Esophagus muscularis mucosa (tissue), 4 donors: ENCODE measurements at regions not wholly inside any gene's neighbourhood (a gene's known extent, or its start where the extent isn't known, plus 50 kb on each side); places are given as distances from the start of the nearest gene placed in this dataset.

Experiments used
- DNase-seq: peaks from one replicate; pipeline ENCODE4 v3.0.0-alpha.2; 2017; ENCODE audit errors: extremely low spot score
- H3K27ac ChIP-seq, 4 donors: fragments of 200-600 bp; sonication (generic); replicated peaks in 1 of 4; 1 replicate in 3 of 4; 2 replicates in 1 of 4; pipeline ENCODE4 v1.5.1; 2016 to 2019; ENCODE audit warnings: mild to moderate bottlenecking in 1 of 4
- H3K27me3 ChIP-seq, 4 donors: fragments of 200-600 bp; sonication (generic); one replicate each; pipeline versions ENCODE4 v1.5.1 to v1.6.0; 2016 to 2019
- H3K36me3 ChIP-seq, 4 donors: fragments of 200-600 bp; sonication (generic); one replicate each; pipeline ENCODE4 v1.5.1; 2016 to 2019
- H3K4me1 ChIP-seq, 4 donors: fragments of 200-600 bp; sonication (generic); one replicate each; pipeline ENCODE4 v1.5.1; 2016 to 2019
- H3K4me3 ChIP-seq, 4 donors: fragments of 200-600 bp; sonication (generic); 1 replicate in 2 of 4; 2 replicates in 2 of 4; pipeline ENCODE4 v1.5.1; 2016 to 2019; ENCODE audit warnings: mild to moderate bottlenecking in 4 of 4, moderate library complexity in 1 of 4
- H3K9me3 ChIP-seq, 4 donors: fragments of 200-600 bp; sonication (generic); 1 replicate in 3 of 4; 2 replicates in 1 of 4; pipeline ENCODE4 v1.5.1; 2016 to 2019
- EP300 ChIP-seq: sonication (generic); formaldehyde crosslinking; IDR thresholded peaks from one replicate; pipeline ENCODE4 v1.6.1; 2017; ENCODE audit warnings: antibody characterized with exemption
- POLR2A ChIP-seq: fragments of 450-650 bp; IDR thresholded peaks from one replicate; pipeline ENCODE4 v1.6.1; 2017; ENCODE audit warnings: antibody characterized with exemption, moderate library complexity, mild to moderate bottlenecking, low read depth
- POLR2AphosphoS5 ChIP-seq, 2 donors: sonication (generic); formaldehyde crosslinking; IDR thresholded peaks; one replicate each; pipeline ENCODE4 v1.6.1; 2017; ENCODE audit warnings: antibody characterized with exemption in 2 of 2
- WGBS: methylation state at CpG from one replicate; pipeline ENCODE4 v1.1.5; 2018; 5-methylcytosine and 5-hydroxymethylcytosine counted together
- intact Hi-C: fragments of 100-400 bp; cut with DNase I; formaldehyde crosslinking; loops from one replicate; pipeline ENCODE4 v1.15.1; 2023
- TF ChIP-seq, protein P1 (sequence below), 3 experiments: fragments of 200-600 bp in 2 of 3; fragments of 450-650 bp in 1 of 3; sonication (generic) in 2 of 3; IDR thresholded peaks; one replicate each; pipeline ENCODE4 v1.5.1; 2017 to 2019; ENCODE audit warnings: antibody characterized with exemption in 3 of 3, mild to moderate bottlenecking in 2 of 3, moderate library complexity in 1 of 3

DNA sequence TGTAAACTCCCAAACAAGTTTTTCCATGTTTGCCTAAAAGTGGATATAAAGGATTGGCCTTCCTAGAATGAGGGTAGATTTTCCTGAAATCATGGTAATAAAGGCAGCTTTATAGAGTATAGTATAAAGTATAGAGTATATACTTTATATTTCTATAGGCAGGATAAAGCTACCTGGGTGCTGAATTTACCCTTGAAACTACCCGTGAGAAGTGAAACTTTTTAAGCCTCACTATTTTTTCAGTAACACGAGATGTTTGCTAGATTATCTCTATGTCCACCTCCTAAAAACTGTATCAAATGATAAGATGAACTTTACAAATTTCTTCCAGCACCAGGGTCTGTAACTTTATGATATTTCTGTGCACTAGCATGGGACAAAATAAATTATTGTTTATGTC is 340.0 kb upstream of the GALNTL6 start:
- H3K27me3 ChIP-seq: no peaks in the 10 kb centered on the region
- DNase-seq: no peak
- H3K4me1 ChIP-seq: no peaks in the 10 kb centered on the region
- H3K36me3 ChIP-seq: no peaks in the 10 kb centered on the region
- intact Hi-C loops: no loop called here
- H3K9me3 ChIP-seq: no peaks in the 10 kb centered on the region
- 55% methylated on average over 2 of the region's 2 CpGs for WGBS
- no peak overlapping the region for H3K27ac ChIP-seq
- no peak for TF ChIP-seq POLR2AphosphoS5 (IDR thresholded peaks at IDR 0.05)
- TF ChIP-seq EP300: no peak
- TF ChIP-seq, protein P1, sequence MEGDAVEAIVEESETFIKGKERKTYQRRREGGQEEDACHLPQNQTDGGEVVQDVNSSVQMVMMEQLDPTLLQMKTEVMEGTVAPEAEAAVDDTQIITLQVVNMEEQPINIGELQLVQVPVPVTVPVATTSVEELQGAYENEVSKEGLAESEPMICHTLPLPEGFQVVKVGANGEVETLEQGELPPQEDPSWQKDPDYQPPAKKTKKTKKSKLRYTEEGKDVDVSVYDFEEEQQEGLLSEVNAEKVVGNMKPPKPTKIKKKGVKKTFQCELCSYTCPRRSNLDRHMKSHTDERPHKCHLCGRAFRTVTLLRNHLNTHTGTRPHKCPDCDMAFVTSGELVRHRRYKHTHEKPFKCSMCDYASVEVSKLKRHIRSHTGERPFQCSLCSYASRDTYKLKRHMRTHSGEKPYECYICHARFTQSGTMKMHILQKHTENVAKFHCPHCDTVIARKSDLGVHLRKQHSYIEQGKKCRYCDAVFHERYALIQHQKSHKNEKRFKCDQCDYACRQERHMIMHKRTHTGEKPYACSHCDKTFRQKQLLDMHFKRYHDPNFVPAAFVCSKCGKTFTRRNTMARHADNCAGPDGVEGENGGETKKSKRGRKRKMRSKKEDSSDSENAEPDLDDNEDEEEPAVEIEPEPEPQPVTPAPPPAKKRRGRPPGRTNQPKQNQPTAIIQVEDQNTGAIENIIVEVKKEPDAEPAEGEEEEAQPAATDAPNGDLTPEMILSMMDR (IDR thresholded peaks at IDR 0.05): no peak
- no peak for TF ChIP-seq POLR2A
- H3K4me3 ChIP-seq: no peak overlapping the region

DNA sequence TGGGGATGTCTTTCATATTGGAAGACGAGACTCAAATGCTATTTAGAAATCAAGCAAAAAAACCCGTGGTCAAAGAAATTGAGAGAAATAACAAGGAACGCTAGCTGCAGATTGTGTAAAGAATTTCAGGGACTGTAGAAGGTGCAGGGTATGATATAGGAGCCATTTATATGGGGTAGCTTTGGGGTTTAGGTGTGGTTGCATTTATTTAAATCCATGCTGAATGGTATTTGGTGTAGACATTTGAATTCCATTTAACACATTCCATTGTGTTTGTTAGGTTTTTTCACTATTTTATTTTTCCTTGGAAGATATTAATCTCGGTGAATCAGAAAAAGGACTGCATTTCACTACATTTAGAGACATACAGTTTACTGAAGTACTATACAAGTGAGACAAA is 341.0 kb upstream of the GALNTL6 start:
- Histone ChIP-seq H3K9me3 (no peaks in the 10 kb centered on the region), H3K4me1 (no peaks in the 10 kb centered on the region), H3K4me3 (no peak overlapping the region), H3K27me3 (no peaks in the 10 kb centered on the region), H3K27ac (no peak overlapping the region), H3K36me3 (no peaks in the 10 kb centered on the region)
- TF ChIP-seq EP300 (no peak), POLR2AphosphoS5 (IDR thresholded peaks at IDR 0.05) (no peak)
- TF ChIP-seq, protein P1 (IDR thresholded peaks at IDR 0.05): no peak
- 84% methylated on average over 4 of the region's 4 CpGs for WGBS
- no peak for DNase-seq
- intact Hi-C loops: no loop called here

DNA sequence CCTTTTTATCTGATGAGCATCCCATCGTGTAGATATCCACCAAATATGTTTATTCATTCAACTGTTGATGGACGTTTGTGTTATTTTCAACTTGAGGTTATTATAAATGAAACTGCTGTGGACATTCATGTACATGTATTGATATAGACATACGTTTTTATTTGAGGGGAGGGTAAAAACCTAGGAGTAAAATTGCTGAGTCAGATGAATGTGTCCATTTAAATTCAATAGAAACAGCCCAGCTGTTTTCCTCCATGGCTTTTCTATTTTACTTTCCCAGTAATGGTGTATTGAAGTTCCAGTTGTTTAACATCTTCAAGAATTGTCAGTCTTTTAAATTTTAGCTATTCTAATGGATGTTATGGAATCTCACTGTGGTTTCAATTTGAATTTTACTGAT is 348.7 kb upstream of the GALNTL6 start:
- TF ChIP-seq, protein P1 (IDR thresholded peaks at IDR 0.05): no peak
- TF ChIP-seq POLR2AphosphoS5 (IDR thresholded peaks at IDR 0.05): no peak
- no peak for TF ChIP-seq POLR2A
- no peak for TF ChIP-seq EP300
- DNase-seq: no peak
- no peak overlapping the region for H3K4me3 ChIP-seq
- 48% methylated on average over 3 of the region's 3 CpGs for WGBS
- intact Hi-C loops: no loop called here
- no peak overlapping the region for H3K27ac ChIP-seq
- no peaks in the 10 kb centered on the region for H3K9me3 ChIP-seq
- H3K36me3 ChIP-seq: no peaks in the 10 kb centered on the region
- no peaks in the 10 kb centered on the region for H3K27me3 ChIP-seq
- no peaks in the 10 kb centered on the region for H3K4me1 ChIP-seq

DNA sequence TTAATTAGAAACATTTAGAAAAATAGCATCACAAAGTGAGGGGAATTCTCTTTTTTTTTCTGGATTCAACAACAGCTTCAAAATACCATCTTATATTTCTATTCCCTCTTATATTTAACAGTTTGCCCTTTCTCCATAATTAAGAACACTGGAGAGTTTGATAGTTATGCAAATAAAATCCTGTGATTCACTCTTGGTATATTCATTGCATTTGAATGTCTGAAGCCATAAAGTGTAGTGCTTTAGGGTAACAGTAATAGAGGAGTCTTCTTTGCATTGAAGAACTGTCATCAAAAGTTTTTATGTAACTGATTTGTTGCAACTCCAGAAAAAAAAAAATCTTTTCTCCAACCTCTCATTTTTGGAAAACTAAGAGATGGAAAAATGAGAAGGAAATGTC is 352.0 kb upstream of the GALNTL6 start:
- Histone ChIP-seq H3K36me3 (no peaks in the 10 kb centered on the region), H3K4me3 (no peak overlapping the region), H3K27ac (no peak overlapping the region), H3K4me1 (no peaks in the 10 kb centered on the region), H3K9me3 (peaks cover 0 to 9% (median 4%) of the 10 kb centered on the region in 4 donors), H3K27me3 (no peaks in the 10 kb centered on the region)
- intact Hi-C loops: no loop called here
- no peak for DNase-seq
- no peak for TF ChIP-seq EP300
- TF ChIP-seq, protein P1 (IDR thresholded peaks at IDR 0.05): no peak
- TF ChIP-seq POLR2AphosphoS5 (IDR thresholded peaks at IDR 0.05): no peak
- no peak for TF ChIP-seq POLR2A

DNA sequence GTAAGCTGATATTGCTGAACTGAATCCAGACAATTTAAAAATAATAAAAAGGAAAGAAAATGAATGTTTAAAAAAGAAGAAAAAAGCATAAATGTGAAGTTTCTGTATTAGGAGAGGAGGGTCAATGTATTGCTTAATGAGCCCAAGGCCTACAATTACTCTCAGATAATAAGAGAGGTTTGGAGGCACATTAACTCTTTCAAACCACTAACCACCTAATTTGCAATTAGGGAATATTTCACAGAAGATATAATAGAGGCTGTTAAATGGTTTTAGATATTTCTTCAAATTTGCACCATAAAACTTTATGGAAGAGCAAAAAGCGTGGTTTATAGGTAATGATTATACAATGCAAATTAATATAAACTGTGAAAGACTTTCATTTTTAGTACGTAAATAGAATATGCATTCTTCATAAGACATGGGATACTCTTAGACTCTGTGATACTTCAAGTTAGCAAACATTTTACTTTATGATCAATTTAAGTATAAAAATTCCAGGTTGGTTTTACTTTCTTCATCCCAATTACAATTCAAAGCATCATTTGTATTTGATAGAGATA is 364.2 kb upstream of the GALNTL6 start:
- DNase-seq: no peak
- WGBS: 86% methylated on average over 2 of the region's 2 CpGs
- intact Hi-C loops: no loop called here
- TF ChIP-seq, protein P1 (IDR thresholded peaks at IDR 0.05): no peak
- no peak for TF ChIP-seq POLR2A
- H3K4me3 ChIP-seq: no peak overlapping the region
- no peaks in the 10 kb centered on the region for H3K27me3 ChIP-seq
- no peak overlapping the region for H3K27ac ChIP-seq
- no peaks in the 10 kb centered on the region for H3K9me3 ChIP-seq
- H3K36me3 ChIP-seq: no peaks in the 10 kb centered on the region
- H3K4me1 ChIP-seq: no peaks in the 10 kb centered on the region
